Omental fat pad (tissue), 3 donors: ENCODE measurements at regions not wholly inside any gene's neighbourhood (a gene's known extent, or its start where the extent isn't known, plus 50 kb on each side); places are given as distances from the start of the nearest gene placed in this dataset.

ENCODE experiments used
- ATAC-seq: fragments of 150-250 bp; one replicate; pipeline ENCODE4 v1.9.1; 2016; ENCODE audit warnings: mild to moderate bottlenecking, moderate library complexity; ENCODE audit not compliant: low FRiP score
- DNase-seq: peaks from one replicate; pipeline ENCODE4 v3.0.0-alpha.2; 2019; ENCODE audit warnings: low spot score
- TF ChIP-seq, protein P1 (sequence below), 3 donors: fragments of 450-650 bp; IDR thresholded peaks; one replicate each; pipeline ENCODE4 v1.5.1; 2016 to 2017; ENCODE audit warnings: antibody characterized with exemption in 3 of 3, mild to moderate bottlenecking in 3 of 3, moderate library complexity in 2 of 3

DNA sequence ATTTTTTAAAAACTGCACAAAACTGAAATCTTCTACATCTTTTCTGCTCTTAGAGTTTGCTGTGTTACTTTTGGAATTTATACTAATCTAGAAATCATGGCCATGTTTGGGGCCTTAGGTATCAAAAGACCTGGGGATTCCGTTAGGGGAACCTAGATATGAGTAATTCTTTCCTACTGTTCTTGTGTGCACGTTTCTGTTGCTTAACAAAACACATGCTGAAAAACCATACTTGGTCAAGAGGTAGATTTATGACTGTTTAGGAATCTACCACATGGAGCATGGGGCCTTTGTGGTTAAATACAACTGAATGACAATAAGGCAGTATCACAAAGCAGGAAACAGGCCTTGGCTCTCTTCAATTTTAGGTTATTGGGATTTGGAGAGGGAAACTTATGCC lies 291.9 kb upstream of the USP25 start:
- DNase-seq: no peak
- ATAC-seq: no peak
- TF ChIP-seq, protein P1, sequence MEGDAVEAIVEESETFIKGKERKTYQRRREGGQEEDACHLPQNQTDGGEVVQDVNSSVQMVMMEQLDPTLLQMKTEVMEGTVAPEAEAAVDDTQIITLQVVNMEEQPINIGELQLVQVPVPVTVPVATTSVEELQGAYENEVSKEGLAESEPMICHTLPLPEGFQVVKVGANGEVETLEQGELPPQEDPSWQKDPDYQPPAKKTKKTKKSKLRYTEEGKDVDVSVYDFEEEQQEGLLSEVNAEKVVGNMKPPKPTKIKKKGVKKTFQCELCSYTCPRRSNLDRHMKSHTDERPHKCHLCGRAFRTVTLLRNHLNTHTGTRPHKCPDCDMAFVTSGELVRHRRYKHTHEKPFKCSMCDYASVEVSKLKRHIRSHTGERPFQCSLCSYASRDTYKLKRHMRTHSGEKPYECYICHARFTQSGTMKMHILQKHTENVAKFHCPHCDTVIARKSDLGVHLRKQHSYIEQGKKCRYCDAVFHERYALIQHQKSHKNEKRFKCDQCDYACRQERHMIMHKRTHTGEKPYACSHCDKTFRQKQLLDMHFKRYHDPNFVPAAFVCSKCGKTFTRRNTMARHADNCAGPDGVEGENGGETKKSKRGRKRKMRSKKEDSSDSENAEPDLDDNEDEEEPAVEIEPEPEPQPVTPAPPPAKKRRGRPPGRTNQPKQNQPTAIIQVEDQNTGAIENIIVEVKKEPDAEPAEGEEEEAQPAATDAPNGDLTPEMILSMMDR (IDR thresholded peaks at IDR 0.05): no peak

DNA sequence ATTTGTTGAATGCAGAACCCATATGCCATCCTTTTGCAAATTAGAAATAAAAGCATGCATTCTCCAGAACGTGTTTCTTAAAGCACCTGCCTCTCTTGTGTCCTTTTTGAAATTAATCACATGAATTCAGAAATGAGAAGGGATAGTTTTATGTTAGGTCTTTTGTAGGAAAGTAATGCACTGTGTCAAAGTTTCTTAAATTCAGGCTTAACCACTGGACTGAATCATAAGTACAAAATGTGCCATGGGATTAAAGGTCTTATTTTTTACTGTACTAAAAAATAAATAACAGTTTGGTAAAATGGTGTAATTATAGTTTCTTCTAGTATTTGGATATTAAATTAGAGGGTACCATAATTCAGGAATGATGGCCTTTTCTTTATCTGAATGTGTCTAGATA lies 290.1 kb upstream of the USP25 start:
- TF ChIP-seq, protein P1 (IDR thresholded peaks at IDR 0.05): no peak
- no peak for ATAC-seq
- DNase-seq: no peak

DNA sequence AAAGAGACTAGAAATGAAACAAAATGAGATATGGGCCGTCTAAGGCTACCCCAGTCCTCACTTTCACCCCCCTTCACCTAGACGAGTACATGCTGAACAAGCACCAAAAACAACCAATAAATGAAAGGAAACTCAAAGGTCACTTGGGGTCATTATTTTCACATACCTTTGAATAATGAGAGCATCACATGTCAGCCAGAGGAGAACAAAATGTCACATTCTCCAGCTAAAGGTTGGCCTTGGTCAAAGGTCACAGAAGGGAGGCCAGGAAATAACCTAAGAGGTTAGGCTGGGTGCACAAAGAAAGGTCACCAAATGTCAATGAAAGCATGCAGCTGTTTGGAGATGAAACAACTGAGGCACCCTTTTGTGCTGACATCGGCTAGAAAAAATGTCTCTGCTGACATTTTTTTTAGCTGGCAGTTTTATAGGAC lies 288.7 kb upstream of the USP25 start:
- ATAC-seq (no peak), DNase-seq (no peak)
- TF ChIP-seq, protein P1 (IDR thresholded peaks at IDR 0.05): no peak

DNA sequence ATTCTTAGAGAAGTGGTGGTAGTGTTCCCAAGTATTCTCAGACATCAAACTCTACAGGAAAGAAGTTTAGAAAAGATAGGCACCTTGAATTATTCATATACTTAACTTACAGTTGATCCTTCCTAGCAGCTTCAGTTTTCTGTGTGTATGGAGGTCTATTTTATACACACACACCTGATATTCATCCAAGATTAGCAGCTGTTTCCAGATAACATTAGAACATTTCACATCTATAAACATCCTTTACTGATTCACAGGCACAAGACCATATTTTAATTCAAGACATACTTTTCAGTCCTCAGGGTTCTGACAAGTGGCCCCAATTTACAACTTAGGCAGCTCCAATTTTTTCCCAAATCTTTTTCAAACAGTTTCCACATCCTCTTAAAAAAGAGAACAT lies 287.8 kb upstream of the USP25 start:
- no peak for ATAC-seq
- DNase-seq: no peak
- TF ChIP-seq, protein P1 (IDR thresholded peaks at IDR 0.05): no peak

DNA sequence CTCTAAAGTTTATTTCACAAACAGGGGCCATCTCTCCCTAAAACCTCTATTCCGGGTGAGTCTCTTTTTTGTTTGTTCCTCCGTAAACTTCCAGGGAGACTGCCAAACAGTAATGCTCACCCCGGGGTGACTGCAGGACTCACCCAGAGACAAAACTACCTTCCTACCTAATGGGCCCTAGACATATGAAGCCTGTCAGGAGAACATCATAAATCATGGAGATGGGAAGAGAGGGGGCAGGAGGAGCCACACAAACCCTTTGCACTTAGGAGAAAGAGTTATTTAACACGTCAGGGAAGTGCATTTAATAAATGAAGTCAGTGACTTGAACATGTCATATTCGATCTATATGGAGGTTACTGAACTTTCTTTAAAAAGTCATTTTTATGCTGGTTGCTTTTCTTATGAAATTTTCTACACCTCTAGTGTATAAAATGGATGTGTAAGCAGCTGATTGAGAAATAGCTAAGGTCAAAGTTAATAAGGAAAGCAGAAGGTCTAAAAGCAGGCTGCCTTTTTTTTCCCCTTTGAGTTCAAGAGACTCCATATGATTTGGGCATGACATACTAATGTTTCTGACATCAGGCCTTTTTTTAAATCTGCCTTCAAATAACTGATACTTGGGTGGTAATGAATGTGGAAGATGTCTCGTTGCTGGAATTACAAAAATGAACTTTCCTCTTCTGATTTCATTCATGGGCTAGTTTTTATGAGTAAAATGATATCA lies 286.9 kb upstream of the USP25 start:
- TF ChIP-seq, protein P1 (IDR thresholded peaks at IDR 0.05): no peak
- ATAC-seq (no peak), DNase-seq (no peak)

DNA sequence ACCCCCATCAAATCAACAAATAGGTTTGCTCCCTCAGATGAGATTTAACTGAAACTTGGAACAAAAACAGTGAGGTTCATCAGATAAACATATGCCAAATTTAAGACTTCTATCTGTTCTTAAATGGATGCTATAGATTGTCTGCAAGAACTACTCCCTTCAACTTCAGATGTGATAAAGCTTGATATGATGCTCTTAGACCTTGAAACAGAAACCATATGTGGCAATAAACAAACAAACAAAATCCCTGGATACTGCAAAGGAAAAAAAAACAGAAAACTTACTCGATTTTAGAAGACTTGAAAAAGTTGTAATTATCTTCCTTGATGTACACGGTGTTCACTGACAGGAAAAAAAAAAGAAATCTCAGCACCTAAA lies 286.1 kb upstream of the USP25 start:
- ATAC-seq: no peak
- no peak for DNase-seq
- TF ChIP-seq, protein P1 (IDR thresholded peaks at IDR 0.05): no peak
